ENCODE measurements at regions not wholly inside any gene's neighbourhood (a gene's known extent, or its start where the extent isn't known, plus 50 kb on each side); places are given as distances from the start of the nearest gene placed in this dataset.

DNA sequence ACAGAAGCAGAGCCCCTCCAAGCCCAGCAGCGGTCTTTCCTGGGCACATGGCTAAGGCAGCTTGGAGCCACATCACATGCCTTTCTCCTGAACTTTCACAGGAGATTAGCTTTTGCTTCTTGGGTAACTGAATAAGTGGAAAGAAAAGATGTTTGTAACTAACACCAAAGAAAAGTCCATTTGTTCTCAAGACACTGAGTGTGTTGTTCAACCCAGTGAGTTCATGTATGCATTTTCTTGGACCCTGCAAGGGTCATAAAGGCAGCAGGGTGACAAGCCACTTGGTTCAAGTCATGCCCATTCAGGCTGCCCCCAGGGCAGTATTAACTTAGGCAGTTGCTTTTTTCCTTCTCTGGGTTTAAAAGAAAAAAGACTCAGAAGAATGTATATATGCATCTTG is 203.4 kb downstream of the FAM76B start:
- no peak for FAIRE-seq

DNA sequence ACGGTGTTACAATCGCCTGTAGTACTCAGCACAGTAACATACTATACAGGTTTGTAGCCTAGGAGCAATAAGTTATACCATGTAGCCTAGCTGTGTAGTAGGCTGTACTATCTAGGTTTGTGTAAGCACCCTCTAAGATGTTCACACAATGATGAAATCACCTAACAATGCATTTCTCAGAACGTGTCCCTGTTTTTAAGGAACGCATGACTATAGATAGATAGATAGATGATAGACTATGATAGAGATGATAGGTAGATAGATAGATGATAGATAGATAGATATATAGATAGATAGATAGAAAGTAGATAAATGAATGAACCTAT is 203.9 kb downstream of the FAM76B start:
- no peak for DNase-seq (ENCODE audit: low spot score)
- no peak for FAIRE-seq

More for the DNA sequence above, 203.4 kb downstream of the FAM76B start:
- no peak for DNase-seq (ENCODE audit: low spot score)

DNA sequence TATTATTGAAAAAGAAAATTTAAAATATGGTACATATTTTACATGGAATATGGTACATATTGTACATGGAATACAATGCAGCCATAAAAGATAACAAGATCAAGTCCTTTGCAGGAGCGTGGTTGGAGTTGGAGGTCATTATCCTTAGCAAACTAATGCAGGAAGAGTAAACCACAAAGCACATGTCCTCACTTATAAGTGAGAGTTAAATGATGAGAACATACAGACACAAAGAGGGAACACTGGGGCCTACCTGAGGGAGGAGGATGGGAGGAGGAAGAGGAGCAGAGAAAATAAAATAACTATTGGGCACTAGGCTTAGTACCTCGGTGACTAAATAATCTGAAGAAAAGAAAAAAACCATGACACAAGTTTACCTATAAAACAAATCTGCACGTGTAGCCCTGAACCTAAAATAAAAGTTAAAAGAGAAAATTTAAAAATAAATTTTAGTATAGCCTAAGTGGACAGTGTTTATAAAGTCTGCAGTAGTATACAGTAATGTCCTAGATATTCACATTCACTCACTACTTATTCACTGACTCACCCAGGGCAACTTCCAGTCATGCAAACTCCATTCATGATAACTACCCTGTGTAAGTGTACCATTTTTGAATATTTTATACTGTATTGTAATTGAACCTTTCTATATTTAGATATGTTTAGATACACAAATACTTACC is 204.4 kb downstream of the FAM76B start:
- no peak for DNase-seq (ENCODE audit: low spot score)
- FAIRE-seq = no peak

DNA sequence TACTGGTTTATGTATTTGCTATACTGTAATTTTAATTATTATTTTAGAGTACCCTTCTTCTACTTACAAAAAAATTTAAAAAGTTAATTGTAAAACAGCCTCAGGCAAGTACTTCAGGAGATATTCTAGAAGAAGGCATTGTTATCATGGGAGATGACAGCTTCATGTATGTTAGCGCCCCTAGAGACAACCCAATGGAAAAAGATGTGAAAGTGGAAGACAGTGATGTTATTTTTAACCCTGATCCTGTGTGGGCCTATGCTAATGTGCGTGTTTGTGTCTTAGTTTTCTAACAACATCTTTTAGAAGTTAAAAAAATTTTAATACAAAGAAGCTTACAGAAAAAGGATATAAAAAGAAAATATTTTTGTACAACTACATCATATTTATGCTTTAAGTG is 205.0 kb downstream of the FAM76B start:
- DNase-seq (ENCODE audit: low spot score) = no peak
- no peak for FAIRE-seq

DNA sequence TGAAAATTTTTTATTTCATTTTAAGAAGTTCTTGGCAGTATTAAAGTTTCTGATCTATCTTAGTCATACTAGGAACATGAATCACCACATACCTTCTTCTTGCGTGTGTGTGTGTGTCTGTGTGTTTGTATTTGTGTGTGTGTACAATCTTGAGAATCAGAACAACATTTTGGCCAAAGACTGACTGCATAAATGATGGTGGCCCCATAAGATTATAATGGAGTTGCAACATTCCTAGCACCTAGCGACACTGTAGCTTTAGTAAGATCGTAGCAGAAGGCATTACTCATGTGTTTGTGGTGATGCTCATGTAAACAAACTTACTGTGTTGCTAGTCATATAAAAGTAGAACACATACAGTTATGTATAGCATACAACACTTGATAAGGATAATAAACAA is 205.4 kb downstream of the FAM76B start:
- DNase-seq (ENCODE audit: low spot score) (no peak), FAIRE-seq (no peak)

DNA sequence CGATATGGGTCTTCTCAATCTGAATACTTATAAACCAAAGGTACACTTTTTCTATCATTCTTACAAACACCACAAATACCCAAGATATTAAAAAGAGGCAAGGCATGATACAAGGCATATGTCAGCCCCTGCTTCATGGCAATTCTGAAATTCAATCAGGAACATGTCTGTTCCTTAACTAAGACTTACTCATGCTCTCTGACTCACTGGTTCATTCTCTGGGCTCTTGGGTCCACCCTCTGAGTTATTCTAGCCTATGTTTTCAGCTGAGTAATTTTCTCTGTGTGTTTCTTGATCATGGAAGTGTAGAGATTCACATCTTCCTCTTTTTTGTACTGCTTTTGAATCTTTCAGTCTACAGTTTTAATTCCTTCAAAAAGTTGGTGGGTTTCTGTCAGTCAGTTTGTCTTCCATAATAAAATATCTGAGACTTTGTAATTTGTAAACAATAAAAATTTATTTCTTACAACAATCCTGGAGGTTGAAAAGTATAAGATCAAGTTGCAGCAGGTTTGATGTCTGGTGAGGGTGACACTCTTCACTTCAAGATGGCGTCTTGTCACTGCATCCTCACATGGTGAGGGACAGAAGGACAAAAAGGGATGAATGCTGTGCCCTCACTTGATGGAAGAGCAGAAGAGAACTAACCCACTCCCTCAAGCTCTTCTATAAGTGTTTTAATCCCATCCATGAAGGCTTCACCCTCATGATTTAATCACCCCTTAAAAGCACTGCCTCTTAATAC is 211.7 kb downstream of the FAM76B start:
- DNase-seq (ENCODE audit: low spot score) = peak; percentile 13
- FAIRE-seq = no peak

DNA sequence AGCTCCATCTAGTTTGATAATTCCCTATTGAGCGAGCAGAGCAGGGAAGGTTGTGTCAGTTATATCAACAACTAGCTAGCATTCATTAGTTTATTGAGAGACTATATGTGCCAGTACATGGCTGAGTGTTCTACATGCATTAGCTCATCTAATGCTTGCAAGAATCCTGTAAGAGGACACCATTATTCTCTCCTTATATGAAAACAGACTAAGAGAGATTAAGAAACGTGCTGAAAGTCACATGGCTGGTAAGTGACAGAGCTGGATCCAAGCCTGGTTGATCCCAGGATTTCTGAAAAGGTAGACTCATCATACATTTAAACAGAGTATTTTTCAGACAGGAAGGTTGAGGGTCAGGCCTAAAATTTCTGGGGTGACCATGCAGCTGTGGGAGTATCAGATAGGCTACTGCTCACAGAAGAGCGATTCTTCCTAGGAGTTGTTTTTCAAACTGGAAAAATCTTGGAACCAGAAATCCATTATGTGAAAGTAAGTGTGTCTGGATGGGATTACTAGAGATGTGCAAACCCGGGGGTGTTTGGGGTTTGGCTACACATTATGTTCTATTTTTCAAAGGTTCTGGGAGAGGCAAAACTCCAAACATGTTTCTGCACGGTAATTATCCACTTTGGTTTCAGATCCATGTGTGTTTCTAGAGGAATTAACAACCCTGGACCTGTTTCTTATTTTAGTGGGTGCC is 213.3 kb downstream of the FAM76B start:
- FAIRE-seq = no peak

DNA sequence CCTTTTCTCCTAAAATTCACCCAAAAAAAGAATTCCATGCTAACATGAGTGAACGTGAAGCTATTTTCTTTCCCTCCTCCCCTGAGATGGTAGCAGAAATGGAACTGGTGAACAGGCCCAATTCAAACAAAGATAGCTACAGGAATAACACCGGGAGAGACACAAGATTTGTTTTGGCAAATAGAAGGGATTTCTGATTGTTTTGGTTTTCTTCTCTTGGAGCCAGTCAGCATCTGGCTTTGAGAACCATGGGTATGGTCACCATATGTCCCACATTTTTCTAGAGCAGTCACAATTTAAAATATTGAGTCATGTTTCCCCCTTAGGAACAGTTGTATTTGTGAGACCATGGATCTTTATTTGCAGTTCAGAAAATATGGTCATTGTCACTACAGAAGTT is 214.1 kb downstream of the FAM76B start:
- no peak for DNase-seq (ENCODE audit: low spot score)
- no peak for FAIRE-seq

More for the DNA sequence above, 213.3 kb downstream of the FAM76B start:
- no peak for DNase-seq (ENCODE audit: low spot score)

DNA sequence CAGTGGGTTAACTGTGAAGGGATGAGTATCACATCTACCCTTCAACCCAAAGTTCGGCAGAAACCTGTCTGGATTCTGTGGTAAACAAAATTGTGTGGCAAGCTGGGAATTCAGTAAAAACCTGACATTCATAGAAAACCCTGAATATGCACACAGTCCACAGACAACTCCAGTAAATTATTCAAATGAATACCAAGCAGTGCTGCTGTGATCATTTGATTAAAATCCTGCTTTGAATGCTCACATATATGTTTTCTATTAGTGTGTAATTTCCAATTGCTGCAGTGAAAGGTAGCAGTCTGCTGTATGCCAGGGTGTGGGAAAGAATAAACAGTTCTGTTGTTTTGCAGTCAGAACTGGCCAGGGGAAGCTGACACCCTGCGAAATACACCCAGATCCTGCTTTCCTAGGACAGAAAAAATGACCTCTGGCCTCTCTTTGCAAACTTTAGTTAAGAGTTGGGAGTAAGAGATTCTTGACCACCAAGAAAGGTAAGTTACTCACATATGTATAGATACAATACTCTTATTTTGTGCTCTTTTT is 217.8 kb downstream of the FAM76B start:
- FAIRE-seq (no peak), DNase-seq (ENCODE audit: low spot score) (no peak)

DNA sequence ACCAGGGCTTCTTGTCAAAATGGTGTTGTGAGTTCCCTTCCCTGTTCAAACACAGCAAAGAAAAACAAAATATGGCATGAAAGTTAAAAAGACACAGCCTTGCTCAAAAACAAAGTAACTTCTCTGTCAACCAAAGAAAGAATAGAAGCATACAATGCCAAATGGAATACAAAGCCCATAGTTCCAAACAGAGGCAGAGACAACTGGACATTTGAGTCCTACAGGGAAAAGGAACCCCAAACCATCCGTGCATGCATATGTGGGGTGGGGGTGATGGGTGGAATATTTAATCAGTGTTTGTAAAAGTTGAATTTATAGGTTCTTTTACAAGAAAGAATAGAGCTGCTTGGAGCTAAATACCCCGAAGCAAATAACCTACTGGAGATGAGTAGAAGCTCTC is 218.7 kb downstream of the FAM76B start:
- no peak for DNase-seq (ENCODE audit: low spot score)
- no peak for FAIRE-seq

DNA sequence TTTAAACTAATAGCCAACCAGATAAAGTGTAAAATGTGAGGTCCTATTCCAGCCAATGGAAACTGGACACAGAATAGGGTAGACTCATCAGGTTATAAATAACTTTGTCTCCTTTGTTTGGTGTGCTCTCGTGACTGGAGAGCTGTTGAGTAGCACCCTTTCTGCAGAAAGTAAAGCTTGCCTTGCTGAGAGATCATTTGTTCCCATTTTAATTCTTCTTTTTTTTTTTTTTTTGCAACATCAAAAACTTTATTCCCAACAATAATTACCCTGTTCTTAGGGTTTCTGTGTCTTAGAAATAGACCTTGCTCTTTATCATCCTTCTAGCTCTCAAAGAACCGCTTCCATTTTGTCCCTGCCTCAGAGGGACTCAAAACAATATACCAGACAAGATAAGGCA is 220.4 kb downstream of the FAM76B start:
- FAIRE-seq = no peak
- no peak for DNase-seq (ENCODE audit: low spot score)

DNA sequence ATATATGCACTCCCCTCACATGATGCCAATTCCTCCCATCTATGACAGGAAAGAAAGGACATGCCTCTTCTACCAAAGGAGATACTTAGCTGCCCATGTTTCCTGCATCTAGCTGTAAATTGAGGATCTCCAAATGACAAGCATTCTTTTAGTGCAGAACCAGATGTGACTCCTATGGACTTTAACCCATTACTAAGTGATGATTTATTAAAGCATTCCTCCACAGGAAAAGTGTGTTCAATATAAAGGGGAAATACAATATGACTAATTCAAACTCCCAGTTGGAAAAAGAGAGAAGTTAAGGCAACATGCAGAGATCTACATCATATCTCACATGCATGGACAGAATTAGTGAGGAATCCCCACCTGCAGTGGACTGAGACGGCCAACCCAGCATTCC is 221.3 kb downstream of the FAM76B start:
- DNase-seq (ENCODE audit: low spot score) (no peak), FAIRE-seq (no peak)

DNA sequence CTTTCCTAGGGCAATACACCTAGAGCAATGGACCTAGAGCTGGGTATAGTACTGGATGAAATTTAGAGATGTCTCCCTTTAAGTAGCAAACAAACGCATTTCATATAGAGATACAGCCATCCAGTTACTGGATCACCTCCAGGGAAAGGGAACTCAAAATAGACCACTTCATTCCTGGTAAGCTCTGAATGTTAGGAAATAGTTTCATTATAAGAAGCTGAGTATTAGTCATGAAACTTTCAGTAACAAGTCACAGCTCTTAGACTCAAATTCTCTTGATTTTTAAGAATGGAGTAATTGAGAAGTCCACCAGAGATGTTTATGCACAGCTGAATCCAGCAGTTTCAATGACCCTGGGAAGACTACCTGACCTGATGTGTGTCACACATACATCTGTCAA is 221.9 kb downstream of the FAM76B start:
- FAIRE-seq = no peak
- DNase-seq (ENCODE audit: low spot score) = no peak

DNA sequence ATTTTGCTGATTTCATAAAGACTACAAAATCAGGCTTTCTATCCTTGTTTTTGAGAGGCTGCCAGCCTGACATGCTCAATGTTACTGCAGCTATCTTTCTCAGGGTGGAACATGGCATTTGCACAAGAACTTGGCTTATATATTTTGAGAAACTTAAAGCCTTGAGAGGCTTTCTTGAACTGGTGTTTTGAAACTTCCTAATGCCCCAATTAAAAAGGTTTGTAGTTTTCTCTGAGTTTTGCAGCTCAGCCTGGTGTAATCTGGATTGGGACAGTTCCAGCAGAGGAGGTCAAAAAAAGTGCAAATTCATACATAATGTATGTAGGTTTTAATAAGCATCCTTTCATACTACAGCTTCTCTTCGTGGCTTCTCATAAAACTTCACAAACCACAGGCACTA is 223.4 kb downstream of the FAM76B start:
- FAIRE-seq (no peak), DNase-seq (ENCODE audit: low spot score) (no peak)

DNA sequence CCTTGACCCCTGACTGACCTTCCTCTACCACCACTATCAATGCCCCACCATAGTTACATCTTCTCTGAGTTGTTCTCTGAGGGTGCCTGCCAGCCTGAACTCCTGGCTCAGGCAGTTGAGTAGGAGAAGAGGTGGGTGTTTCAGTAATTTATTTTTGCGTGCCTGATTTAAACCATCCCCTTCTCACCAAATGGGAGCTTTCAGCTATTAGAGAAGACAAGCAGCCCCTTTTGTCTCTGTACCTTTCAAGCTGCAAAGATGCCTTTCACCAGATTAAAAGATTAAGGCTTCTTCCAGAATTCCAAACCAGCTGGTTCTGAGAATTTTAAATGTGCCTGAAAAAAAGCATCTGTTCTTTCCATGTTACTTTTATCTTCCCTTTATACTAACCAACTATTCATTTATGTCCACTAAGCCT is 223.8 kb downstream of the FAM76B start:
- no peak for FAIRE-seq

DNA sequence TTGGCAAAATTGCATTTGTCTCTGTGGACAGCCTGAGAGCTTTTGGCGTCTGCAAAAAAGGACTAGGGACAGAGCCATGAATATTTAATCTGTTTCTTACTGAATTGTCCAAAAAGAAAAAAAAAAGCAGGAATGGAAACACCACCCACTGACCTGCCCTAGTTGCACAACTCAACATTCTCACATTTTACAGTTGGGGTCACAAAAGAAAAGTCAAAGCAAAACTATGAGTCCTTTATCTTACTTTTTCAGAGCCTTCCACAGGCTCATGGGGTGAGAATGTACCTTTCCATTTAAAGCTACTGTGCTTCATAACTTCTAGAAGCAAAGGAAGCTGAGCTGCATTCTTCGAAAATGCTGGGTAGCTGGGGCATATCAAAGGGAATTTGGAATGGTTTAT is 225.7 kb downstream of the FAM76B start:
- DNase-seq (ENCODE audit: low spot score) = no peak
- no peak for FAIRE-seq

More for the DNA sequence above, 223.8 kb downstream of the FAM76B start:
- no peak for DNase-seq (ENCODE audit: low spot score)

DNA sequence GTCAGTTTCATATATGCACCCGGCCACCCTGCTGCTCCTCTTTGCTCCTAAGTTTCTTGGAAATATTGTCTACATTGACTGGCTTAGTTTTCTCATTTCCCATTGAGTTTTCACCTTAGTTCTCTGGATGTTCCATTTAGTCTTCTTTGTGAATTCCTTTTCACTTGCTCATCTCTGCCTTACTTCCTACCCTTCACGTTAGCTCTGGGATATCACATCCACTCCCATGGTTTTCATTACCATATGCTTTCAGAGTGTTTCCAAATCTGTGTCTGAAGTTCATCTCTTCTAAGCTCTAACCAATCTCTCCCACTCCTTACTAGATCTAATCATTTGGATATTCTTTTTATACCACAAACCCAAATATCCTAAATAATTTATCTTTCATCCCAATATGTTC is 226.4 kb downstream of the FAM76B start:
- no peak for FAIRE-seq
- DNase-seq (ENCODE audit: low spot score) = no peak

DNA sequence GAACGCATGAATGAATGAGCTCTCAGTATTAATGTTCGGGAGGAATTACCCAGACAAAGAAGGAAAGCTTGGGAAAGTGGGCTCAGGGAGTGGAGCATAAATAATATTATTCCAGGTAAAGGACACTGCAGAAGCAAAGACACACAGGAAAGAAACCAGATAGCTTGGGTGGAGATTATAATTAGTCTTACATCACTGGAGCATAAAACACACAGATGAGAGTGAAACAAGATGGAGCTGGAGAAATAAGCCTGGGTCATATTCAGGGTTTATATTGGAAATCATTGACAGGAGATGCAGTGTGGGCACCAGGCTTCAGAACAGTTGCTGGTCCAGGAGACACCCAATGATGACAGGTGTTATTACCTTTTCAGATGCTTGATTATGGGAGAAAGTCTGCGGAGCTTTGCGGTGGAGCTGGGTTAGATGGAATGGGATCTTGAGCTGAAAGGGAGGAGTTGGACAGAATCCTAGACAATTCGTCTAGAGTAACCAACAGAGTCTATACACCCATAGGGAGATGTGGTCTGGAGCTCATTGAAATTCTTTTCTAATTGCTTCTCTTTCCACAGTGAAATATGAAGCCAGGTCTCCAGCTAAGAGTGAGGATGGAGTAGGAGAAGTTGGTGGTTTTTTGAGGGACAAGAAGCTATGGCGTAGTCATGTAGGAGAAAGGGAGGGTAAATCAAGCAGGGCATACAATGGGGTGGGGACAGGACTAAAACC is 227.2 kb downstream of the FAM76B start:
- FAIRE-seq (no peak), DNase-seq (ENCODE audit: low spot score) (no peak)

DNA sequence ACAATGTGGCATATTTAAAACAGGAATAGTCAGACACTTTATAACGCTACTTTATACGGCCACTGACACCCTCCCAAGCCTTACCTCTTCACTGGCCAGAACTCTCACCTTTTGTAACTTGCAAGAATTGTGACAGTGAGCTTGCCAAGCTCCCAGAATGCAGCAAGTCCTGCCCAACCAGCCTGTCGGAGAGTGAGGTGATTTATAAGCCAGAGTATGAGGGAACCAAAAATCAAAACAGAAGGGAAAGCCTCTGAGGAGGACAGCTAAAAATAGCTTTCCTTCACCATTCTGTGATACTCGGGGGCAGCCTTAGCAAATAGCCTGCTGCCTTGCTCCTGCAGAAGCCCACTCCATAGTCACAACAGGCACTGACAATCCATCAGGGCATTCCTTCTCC is 229.7 kb downstream of the FAM76B start:
- no peak for DNase-seq (ENCODE audit: low spot score)
- FAIRE-seq = no peak

DNA sequence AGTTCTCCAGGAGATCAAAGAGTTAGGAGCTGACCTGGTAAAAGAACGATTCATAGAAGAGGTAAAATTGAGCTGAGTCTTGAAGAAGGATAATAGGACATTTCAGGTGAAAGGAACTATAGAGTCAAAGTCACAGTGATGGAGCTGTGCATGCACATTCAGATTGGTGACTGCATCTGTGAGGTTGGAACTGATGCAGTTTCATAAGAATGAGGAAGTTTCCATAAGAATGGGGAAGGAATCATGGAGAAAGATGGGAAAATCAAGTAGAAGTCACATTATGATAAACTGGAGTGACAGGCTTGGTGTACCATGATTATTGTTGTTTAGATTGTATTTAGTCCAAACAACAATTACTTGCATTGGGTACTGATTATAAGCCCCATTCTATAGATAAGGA is 232.2 kb downstream of the FAM76B start:
- DNase-seq (ENCODE audit: low spot score) (no peak), FAIRE-seq (no peak)

DNA sequence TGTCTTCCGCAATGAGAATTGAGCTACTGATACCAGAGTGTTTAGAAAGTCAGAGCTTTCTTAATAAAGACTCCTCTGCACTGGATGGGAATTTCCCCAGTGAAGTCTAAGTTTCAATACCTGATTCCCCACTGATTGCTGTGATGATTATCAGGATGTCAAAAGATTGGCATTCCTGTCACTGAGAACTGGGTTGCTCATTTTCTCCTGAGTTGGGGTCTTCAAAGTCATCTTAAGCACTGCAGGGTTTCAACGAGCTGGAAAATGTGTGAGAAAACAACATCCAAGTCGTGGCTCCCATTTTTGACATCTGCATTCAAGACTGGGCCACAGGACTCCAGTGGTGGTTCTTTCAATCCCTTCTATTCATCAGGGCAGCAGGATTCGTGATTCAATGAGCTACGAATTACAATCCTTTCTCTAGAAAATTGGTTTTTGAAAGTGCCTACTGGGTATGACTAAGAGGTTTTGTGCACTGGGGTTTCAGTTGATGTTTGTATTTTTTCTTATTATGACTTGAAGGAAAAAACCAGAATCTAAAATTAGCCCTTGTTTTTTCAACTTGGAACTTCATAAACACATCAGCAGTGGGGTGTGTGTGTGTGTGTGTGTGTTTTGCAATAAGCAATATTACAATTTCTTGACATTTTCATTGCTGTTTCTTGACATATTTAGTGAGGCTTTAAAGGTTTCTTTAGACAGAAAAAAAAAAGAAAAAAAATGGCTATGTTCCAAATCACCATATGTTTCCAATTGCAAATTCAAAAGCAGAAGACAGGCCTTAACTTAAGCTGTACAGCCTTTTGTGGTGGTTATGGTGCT is 233.0 kb downstream of the FAM76B start:
- FAIRE-seq = no peak

More for the DNA sequence above, 233.0 kb downstream of the FAM76B start:
- DNase-seq (ENCODE audit: low spot score) = no peak
